GM19452 (cell line): ENCODE measurements at regions not wholly inside any gene's neighbourhood (a gene's known extent, or its start where the extent isn't known, plus 50 kb on each side); places are given as distances from the start of the nearest gene placed in this dataset.
"Not testable (repeated sequence)": the region's sequence is repeated elsewhere in the genome, so short reads cannot be mapped to it uniquely, and the experiment has no call there.

Experiments used
- ATAC-seq: cut with Tn5 transposase; IDR thresholded peaks from one replicate; pipeline ENCODE4 v1.9.1; 2021; ENCODE audit not compliant: unreplicated experiment

GRCh38 chr6:106885679-106886078 lies 88.8 kb downstream of the CD24 start:
- no peak for ATAC-seq

DNA sequence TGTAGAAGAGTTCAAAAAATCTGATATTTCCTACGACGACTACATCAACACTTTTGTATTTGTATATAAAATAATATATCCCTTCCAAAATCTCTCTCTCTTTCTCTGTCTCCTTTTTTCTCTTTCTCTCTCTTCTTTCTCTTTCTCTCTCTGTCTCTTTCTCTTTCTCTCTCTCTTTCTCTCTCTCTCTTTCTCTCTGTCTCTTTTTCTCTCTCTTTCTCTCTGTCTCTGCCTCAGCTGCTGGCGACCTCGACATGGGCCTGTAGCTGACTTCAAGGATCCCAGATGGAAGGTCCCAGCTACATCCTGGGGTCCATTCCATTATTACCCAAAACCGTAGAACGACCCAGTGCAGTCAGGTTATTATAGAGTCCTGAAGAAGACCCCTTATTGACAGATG lies 90.0 kb downstream of the CD24 start:
- ATAC-seq = no peak

DNA sequence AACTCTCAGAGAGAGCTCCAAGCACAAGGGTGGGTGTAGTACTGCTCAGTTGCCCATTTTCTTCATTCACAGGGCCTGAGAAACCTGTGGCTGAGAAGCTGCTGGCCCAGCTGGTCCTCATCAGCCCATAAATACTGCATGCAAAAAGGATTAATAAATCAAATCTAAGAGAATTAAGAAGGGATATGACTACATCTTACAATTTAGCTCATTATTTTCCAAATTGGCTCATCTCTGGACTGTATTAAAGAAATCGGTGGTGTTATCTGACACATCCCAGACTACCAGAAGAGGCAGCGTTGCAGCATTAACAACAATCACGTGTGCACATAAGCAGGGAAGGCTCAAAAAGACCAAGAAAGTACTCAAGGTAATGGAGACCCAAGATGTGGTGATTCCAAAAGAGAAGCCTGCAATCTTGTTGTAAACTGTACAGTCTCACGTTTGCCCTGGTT lies 90.7 kb downstream of the CD24 start:
- no peak for ATAC-seq

GRCh38 chr6:106882601-106883518 lies 91.7 kb downstream of the CD24 start:
- ATAC-seq = no peak

DNA sequence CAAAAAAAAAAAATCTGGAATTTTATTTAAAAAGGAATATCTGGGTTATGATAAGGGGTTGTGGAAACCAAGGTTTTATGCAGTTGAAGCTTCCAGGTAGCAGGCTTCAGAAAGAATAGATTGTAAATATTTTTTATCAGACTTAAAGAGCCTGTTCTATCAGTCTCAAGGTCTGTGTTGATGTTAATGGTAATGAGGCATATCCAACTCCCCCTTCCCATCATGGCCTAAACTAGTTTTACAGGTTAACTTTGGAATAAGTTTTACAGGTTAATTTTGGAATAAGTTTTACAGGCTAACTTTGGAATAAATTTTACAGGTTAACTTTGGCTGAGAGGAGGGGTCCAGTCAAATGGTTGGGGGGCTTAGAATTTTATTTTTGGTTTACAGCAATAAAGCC lies 92.4 kb downstream of the CD24 start:
- no peak for ATAC-seq

- ATAC-seq = no peak
These were observed 93.6 kb downstream of the CD24 start for GRCh38 chr6:106880952-106881351.

GRCh38 chr6:106875782-106876321 lies 98.7 kb downstream of the CD24 start:
- ATAC-seq = no peak

- ATAC-seq = no peak
These were observed 100.0 kb downstream of the CD24 start for GRCh38 chr6:106874481-106874880.

GRCh38 chr6:106872049-106872448 lies 102.5 kb downstream of the CD24 start:
- ATAC-seq = no peak

DNA sequence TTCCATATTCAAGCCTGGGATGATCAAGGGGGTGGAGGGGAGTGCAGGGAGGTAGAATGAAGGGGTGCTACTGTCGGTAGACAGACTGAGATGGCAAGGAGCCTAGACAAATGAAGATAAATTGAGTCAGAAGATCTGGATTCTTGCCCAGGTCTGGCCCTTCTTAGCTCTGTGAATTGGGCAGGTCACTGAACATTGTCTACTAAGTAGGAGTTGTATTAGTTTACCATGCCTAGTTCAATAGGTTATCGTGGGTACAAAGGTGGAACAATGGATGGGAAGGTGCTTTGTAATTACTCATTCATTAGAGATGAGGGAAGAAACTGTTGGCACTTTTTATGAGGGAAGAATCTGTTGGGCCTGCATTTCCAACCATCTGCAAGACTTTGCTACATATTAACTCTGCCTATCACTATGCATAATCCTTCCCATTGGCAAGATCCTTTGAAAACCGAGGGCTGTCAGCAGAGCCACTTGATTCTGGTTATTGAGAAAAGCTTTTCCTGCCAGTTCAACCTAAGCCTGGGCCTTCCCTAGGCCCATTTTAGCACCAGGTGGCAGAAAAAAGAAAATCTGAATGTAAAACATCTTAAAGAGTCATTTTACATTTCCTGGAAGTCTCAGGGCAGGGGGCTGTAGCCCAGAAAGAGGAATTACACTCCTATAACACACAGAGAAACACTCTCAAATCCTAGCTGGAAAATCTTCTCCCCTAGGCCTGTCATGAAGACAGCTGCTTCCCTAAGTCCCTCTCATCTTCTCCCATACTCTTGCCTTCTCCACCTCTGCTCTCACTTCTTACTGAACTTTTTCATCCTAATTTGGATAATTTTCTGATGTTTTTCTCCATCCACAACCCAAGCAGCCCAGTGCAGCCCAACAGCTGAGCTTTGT lies 103.5 kb downstream of the CD24 start:
- no peak for ATAC-seq

- no peak for ATAC-seq
These were observed 104.5 kb downstream of the CD24 start for GRCh38 chr6:106870069-106870468.

GRCh38 chr6:106869203-106869602 lies 105.3 kb downstream of the CD24 start:
- no peak for ATAC-seq

GRCh38 chr6:106866875-106867658 lies 107.5 kb downstream of the CD24 start:
- no peak for ATAC-seq

GRCh38 chr6:106862858-106863257 lies 111.7 kb downstream of the CD24 start:
- ATAC-seq = no peak

DNA sequence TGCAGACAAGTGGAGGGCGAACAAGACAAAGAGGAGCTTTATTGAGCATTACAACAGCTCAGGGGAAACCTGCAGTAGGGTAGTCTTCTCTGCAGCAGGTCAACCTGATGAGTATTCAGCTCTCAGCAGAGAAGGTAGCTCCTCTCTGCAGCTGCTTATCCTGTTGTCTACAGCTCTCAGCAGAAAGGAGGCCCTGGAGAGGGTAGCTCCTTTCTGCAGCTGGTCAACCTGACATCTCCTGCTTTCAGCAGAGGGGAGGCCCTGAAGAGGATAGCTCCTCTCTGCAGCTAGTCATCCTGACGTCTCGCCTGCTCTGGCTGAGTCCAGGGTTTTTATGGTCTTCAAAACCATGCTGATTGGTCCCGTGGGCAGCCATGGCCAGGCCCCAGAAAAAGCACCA lies 113.6 kb downstream of the CD24 start:
- ATAC-seq = no peak

GRCh38 chr6:106858653-106859092 lies 115.9 kb downstream of the CD24 start:
- no peak for ATAC-seq

GRCh38 chr6:106857771-106858652 lies 116.5 kb downstream of the CD24 start:
- no peak for ATAC-seq

DNA sequence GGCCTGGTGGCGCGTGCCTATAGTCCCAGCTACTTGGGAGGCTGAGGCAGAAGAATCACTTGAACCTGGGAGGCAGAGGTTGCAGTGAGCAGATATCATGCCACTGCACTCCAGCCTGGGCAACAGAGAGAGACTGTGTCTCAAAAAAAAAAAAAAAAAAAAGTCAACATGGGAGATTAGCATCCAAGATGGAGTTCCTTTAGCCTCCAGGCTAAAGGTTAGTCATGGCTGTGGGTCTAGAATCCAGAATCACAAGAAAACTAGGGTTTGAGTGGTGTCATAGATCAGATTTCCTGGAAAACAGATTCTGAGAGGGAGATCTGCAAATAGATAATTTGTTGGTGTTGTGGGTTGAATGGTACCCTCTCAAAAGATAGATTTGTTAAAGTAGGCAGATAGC lies 117.2 kb downstream of the CD24 start:
- ATAC-seq = not testable (repeated sequence)

- ATAC-seq = no peak
These were observed 118.2 kb downstream of the CD24 start for GRCh38 chr6:106856227-106856874.
